Skin epidermis (tissue), 12 donors: ENCODE measurements at regions not wholly inside any gene's neighbourhood (a gene's known extent, or its start where the extent isn't known, plus 50 kb on each side); places are given as distances from the start of the nearest gene placed in this dataset.
"Not testable (repeated sequence)": the region's sequence is repeated elsewhere in the genome, so short reads cannot be mapped to it uniquely, and the experiment has no call there.

Experiments
- H3K27ac ChIP-seq, 21 experiments: fragments of 200-600 bp; sonication (generic) in 11 of 21; one replicate each; pipeline ENCODE4 v1.5.0; 2020; ENCODE audit warnings: mild to moderate bottlenecking in 3 of 21, inconsistent platforms in 2 of 21, moderate library complexity in 2 of 21
- H3K4me3 ChIP-seq, 7 experiments: fragments of 200-600 bp; sonication (generic) in 2 of 7; one replicate each; pipeline ENCODE4 v1.5.0; 2020; ENCODE audit warnings: inconsistent platforms in 2 of 7, mild to moderate bottlenecking in 2 of 7, moderate library complexity in 1 of 7

GRCh38 chr11:38648604-38649003 is 2050.6 kb upstream of the RAG2 start:
- Histone ChIP-seq H3K27ac (no peak overlapping the region), H3K4me3 (no peak overlapping the region)

DNA sequence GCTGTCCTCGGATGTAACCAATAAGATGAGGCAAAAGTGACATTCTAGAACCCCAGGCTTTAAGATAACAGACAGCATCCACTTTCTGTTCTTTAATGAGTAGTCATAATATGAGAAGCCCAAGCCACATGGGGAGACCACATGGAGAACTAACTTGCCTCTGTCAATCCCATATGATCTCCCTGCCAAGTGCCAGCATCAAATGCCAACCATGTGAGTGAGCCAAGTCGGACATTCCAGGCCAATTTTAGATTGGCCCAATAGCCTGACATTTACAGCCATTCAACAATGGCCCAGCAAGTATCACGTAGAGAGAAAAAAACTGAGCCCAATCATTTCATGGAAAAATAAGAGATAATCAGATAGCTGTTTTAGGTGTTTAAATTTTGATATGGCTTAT is 2048.3 kb upstream of the RAG2 start:
- Histone ChIP-seq H3K27ac (no peak overlapping the region), H3K4me3 (no peak overlapping the region)

GRCh38 chr11:38640854-38641253 is 2042.8 kb upstream of the RAG2 start:
- H3K4me3 ChIP-seq = no peak overlapping the region
- H3K27ac ChIP-seq = no peak overlapping the region

DNA sequence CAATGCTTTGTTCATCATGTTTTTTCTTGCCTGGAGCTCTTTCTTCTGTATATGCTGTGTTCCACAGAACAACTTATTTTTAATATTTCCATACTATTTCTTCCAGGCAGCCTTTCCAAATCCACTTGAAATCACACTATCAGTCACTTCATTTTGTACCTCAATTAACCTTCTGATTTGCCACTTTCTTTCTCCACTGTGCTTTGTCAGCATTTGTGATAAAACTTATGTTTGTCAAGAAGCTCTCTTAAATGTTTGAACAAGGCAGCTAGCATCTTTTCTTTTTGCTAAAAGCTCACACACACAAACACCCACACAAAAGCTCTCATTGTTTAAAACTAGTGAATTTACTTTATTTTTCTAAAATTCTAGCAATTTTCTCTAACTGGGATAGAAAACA is 2014.7 kb upstream of the RAG2 start:
- H3K27ac ChIP-seq = no peak overlapping the region
- no peak overlapping the region for H3K4me3 ChIP-seq

GRCh38 chr11:38601371-38601770 is 2003.3 kb upstream of the RAG2 start:
- H3K4me3 ChIP-seq, H3K27ac ChIP-seq: not testable (repeated sequence)

DNA sequence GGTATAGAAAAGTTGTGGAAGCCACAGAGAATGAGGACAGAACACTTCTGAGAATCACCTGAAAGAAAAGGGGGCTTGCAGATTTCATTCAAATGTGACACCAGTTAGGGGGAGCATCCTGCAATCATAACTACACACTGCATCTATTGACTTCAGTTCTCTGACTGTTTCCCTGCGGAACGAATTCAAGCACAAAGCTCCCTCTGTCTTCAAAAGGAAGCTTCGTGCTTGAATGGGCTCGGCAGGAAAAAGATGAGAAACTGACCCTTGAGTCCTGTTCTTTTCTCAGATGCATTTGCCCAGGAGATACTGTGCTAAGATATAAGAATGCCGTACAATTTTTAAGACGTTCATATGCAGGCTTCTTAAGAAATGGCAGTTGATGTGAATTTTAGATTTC is 2000.4 kb upstream of the RAG2 start:
- no peak overlapping the region for H3K4me3 ChIP-seq
- H3K27ac ChIP-seq = no peak overlapping the region

GRCh38 chr11:38595359-38596016 is 1997.5 kb upstream of the RAG2 start:
- not testable (repeated sequence) for H3K4me3 ChIP-seq, H3K27ac ChIP-seq

DNA sequence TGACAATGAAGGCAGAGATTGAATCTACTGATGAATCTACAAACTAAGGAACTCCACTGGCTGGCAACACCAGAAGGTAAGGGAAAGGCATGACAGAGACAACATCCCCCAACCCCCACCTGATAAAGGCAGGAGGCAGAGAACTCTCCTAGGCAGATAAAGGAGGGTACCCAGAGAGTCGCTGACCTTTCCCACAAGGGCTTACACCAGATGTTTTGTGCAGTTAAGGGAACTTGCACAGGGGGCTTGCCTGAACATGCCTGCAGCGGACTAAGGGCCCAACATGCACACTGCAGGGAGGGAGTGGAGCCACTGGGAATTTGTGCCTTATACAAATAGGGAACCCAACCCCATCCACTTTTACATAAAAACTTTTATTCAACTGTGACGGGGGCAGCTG is 1996.9 kb upstream of the RAG2 start:
- Histone ChIP-seq H3K4me3 (no peak overlapping the region), H3K27ac (no peak overlapping the region)

GRCh38 chr11:38593649-38594048 is 1995.6 kb upstream of the RAG2 start:
- Histone ChIP-seq H3K4me3 (no peak overlapping the region), H3K27ac (no peak overlapping the region)

- H3K4me3 ChIP-seq = no peak overlapping the region
- no peak overlapping the region for H3K27ac ChIP-seq
These were observed 1984.7 kb upstream of the RAG2 start for GRCh38 chr11:38582756-38583155.

DNA sequence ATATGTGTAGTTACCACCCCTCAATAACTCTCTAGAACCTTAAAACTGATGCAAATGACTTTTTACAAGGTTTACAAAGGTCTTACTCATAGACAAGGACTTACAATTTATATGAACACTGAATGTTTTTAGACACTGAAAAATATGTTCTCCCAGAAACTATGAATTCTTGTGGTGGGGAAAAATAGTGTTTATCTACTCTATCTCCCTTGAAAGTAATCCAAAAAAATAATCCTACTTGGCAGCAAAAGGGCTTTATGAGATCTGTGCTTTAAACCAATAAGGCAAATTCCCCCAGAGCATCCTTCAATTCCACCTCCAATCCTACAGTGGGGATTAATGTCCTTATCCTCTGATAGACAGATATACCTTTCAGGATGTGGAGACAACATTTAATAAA is 1984.1 kb upstream of the RAG2 start:
- no peak overlapping the region for H3K4me3 ChIP-seq
- H3K27ac ChIP-seq = no peak overlapping the region

DNA sequence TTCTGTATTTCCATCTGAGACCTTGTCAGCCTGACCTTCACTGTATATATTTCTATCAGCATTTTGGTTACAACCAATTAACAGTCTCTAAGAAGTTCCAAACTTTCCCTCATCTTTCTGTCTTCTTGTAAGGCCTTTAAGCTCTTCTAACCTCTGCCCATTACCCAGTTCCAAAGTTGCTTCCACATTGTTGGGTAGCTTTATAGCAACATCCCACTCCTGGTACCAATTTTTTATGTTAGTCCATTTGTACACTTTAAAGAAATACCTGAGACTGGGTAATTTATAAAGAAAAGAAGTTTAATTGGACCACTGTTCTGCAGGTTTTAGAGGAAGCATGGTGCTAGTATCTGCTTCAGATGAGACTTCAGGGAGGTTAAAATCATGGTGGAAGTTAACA is 1979.7 kb upstream of the RAG2 start:
- Histone ChIP-seq H3K4me3 (no peak overlapping the region), H3K27ac (no peak overlapping the region)

DNA sequence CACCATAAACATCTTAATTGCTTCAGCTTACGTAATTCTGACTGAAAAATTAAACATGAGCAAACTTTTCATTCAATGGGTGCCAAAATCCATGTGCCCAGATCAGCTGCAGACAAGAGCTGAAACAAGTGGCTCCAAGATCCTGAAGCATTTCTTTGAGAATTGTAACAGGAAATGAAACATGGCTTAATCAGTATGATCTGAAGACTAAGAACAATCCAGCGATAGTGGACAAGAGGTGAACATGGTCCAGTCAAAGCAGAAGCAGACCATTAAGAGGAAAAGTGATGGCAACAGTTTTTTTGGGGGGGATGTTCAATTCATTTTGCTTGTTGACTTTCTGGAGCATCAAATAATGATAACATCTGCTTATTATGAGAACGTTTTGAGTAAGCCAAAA is 1964.5 kb upstream of the RAG2 start:
- H3K4me3 ChIP-seq = no peak overlapping the region

DNA sequence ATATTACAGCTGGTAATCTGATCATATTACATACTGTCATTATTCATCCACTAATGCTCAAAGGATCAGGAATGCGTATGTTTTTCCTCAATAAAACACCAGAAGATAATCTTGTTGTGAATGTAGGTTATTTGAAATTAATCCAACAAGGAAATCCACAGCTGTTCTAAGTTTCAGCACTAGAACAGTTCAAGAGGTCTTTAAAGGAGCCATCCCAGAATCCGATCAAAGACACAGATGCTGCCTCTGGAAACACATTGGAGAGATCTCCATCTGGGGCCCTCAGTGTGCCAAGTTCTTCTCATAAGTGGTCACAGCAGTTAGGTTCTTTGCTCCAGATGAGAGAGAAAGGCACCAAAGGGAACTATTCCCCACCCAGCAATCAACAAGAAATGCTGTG is 1955.1 kb upstream of the RAG2 start:
- Histone ChIP-seq H3K4me3 (no peak overlapping the region), H3K27ac (no peak overlapping the region)

More for the DNA sequence above, 1964.5 kb upstream of the RAG2 start:
- no peak overlapping the region for H3K27ac ChIP-seq

- Histone ChIP-seq H3K27ac (no peak overlapping the region), H3K4me3 (no peak overlapping the region)
These were observed 1949.4 kb upstream of the RAG2 start for GRCh38 chr11:38547462-38547861.

DNA sequence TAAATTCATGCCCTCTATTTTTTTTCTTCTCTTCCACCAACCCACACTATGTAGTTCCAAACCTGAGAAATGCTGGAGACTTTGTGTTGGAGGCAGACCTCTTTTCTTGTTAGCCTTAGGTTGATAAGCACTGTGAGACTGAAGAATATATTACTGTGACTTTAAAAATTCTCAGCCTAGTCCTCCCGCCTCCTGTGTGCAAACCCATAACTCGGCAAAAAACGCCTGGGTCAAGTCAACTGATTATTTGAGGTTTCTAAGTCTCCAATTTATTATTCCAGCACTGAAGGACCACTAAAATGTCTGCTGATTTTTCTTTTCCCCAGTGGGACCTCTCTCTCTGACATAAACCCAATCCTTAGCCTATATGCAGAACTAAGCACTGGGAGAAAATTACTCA is 1946.0 kb upstream of the RAG2 start:
- H3K27ac ChIP-seq = no peak overlapping the region
- H3K4me3 ChIP-seq = no peak overlapping the region

DNA sequence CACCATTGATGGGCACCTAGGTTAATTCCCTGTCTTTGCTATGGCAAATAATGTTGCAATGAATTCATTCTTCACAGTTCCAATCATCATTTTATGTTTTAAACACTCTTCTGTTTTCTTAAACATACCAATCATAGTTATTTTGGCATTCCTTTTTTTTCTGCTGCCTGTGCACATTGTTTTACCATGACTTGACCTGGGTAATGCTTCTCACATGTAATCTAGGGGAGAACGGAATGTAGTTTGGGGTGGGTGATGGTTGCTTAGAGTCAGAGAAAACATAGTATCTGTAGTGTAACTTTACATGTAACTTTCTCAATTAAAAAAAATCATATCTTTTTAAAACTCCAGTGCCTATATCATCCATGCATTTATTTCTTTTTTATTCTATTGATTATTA is 1945.3 kb upstream of the RAG2 start:
- no peak overlapping the region for H3K4me3 ChIP-seq
- no peak overlapping the region for H3K27ac ChIP-seq

GRCh38 chr11:38538866-38539680 is 1941.0 kb upstream of the RAG2 start:
- no peak overlapping the region for H3K4me3 ChIP-seq
- no peak overlapping the region for H3K27ac ChIP-seq

GRCh38 chr11:38530226-38530625 is 1932.2 kb upstream of the RAG2 start:
- Histone ChIP-seq H3K27ac (no peak overlapping the region), H3K4me3 (no peak overlapping the region)

GRCh38 chr11:38524945-38525344 is 1926.9 kb upstream of the RAG2 start:
- Histone ChIP-seq H3K4me3 (no peak overlapping the region), H3K27ac (no peak overlapping the region)

DNA sequence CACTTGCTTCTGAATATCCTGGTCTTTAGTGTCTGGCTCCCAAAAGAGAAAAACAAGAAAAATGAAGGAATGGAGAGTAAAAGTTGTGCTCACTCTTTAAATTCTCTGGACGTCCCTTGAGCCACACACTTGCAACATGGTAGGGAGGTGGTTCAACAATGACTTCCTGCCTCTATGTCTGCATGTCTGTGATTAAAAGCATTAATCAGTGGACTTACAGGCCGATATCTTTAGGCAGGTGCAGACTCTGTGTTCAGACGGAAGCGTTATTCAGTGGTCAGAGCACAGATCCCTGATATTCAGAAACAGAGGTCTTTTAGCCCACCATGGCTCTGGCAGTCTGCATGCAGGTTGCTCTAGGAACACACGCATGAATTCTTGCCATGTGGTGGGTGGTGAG is 1920.0 kb upstream of the RAG2 start:
- Histone ChIP-seq H3K27ac (no peak overlapping the region), H3K4me3 (no peak overlapping the region)

- H3K27ac ChIP-seq, H3K4me3 ChIP-seq: not testable (repeated sequence)
These were observed 1914.8 kb upstream of the RAG2 start for GRCh38 chr11:38512830-38513229.
